PC-9 (cell line): ENCODE measurements at regions not wholly inside any gene's neighbourhood (a gene's known extent, or its start where the extent isn't known, plus 50 kb on each side); places are given as distances from the start of the nearest gene placed in this dataset.

ENCODE experiments used
- BruUV-seq: library from RNA; stranded (reverse); fragments of 400-500 nt; replicated peaks from 2 replicates; lab custom pipeline; 2021; lab: Mats Ljungman, UMichigan
- CTCF ChIA-PET: fragments of 300-600 bp; sonication (Branson Sonifier 250); formaldehyde crosslinking; loops from one replicate; lab custom pipeline; 2022; ENCODE audit warnings: antibody characterized with exemption; lab: Charles Lee
- POLR2A ChIA-PET: fragments of 300-600 bp; sonication (Branson Sonifier 250); formaldehyde crosslinking; loops from one replicate; lab custom pipeline; 2022; ENCODE audit warnings: antibody characterized with exemption; ENCODE audit not compliant: unreplicated experiment; lab: Charles Lee
- DNase-seq, 2 experiments: peaks; one replicate each; pipeline versions ENCODE4 v3.0.0 to v3.0.0-alpha.2; 2015 to 2022; ENCODE audit warnings: mixed read lengths in 1 of 2
- H2AFZ ChIP-seq: fragments of 200-600 bp; sonication (generic); 2 replicates; pipeline ENCODE4 v1.8.1; 2017; ENCODE audit warnings: antibody characterized with exemption
- H3F3A ChIP-seq: fragments of 200-600 bp; sonication (generic); 2 replicates; pipeline ENCODE4 v1.8.1; 2017; ENCODE audit warnings: antibody characterized with exemption, mild to moderate bottlenecking, low read depth; ENCODE audit not compliant: insufficient read depth
- H3K27ac ChIP-seq: fragments of 200-600 bp; sonication (generic); 2 replicates; pipeline ENCODE4 v1.6.1; 2016; ENCODE audit warnings: mixed run types
- H3K27me3 ChIP-seq: fragments of 200-600 bp; sonication (generic); 2 replicates; pipeline ENCODE4 v1.6.1; 2016; ENCODE audit warnings: low read depth, mixed run types; ENCODE audit not compliant: insufficient read depth
- H3K36me3 ChIP-seq: fragments of 200-600 bp; sonication (generic); 2 replicates; pipeline ENCODE4 v1.6.1; 2016; ENCODE audit warnings: low read depth, mixed run types
- H3K4me1 ChIP-seq: fragments of 200-600 bp; sonication (generic); replicated peaks from 2 replicates; pipeline ENCODE4 v1.6.1; 2016; ENCODE audit warnings: mixed run types; ENCODE audit not compliant: insufficient read depth
- H3K4me2 ChIP-seq: fragments of 200-600 bp; sonication (generic); 2 replicates; pipeline ENCODE4 v1.6.1; 2017; ENCODE audit warnings: mixed run types
- H3K4me3 ChIP-seq: fragments of 200-600 bp; sonication (generic); 2 replicates; pipeline ENCODE4 v1.6.1; 2016; ENCODE audit warnings: mixed run types
- H3K79me2 ChIP-seq: fragments of 200-600 bp; sonication (generic); 2 replicates; pipeline ENCODE4 v1.6.1; 2017; ENCODE audit warnings: low read depth, mixed run types
- H3K9me2 ChIP-seq: fragments of 200-600 bp; sonication (generic); 2 replicates; pipeline ENCODE4 v1.8.1; 2017; ENCODE audit warnings: mild to moderate bottlenecking; ENCODE audit not compliant: insufficient read depth
- H3K9me3 ChIP-seq: fragments of 200-600 bp; sonication (generic); 2 replicates; pipeline ENCODE4 v1.8.1; 2016; ENCODE audit warnings: low read depth; ENCODE audit not compliant: insufficient read depth
- H4K20me1 ChIP-seq: fragments of 200-600 bp; sonication (generic); 2 replicates; pipeline ENCODE4 v1.8.1; 2017; ENCODE audit not compliant: insufficient read depth
- CTCF ChIP-seq: fragments of 200-600 bp; sonication (generic); conservative IDR thresholded peaks from 2 replicates; pipeline ENCODE4 v1.6.1; 2017; ENCODE audit warnings: mixed run types, antibody characterized with exemption, mild to moderate bottlenecking, moderate library complexity
- EZH2 ChIP-seq: fragments of 200-600 bp; sonication (generic); IDR thresholded peaks from 2 replicates; pipeline ENCODE4 v1.8.0; 2017; ENCODE audit warnings: antibody characterized with exemption, low read depth
- intact Hi-C: fragments of 100-400 bp; cut with micrococcal nuclease; formaldehyde crosslinking; loops from one replicate; pipeline ENCODE4 v1.10.0; 2022; ENCODE audit not compliant: unreplicated experiment

- intact Hi-C loops = no loop called here
- H3K36me3 ChIP-seq = no peaks in the 10 kb centered on the region
- H3K9me3 ChIP-seq = no peaks in the 10 kb centered on the region
- BruUV-seq = no TSS peak
- ChIA-PET POLR2A (no interaction called here), CTCF (no interaction called here)
- no peak overlapping the region for H3K27ac ChIP-seq
- H3K4me3 ChIP-seq = no peak overlapping the region
- H2AFZ ChIP-seq = no peak overlapping the region
- TF ChIP-seq EZH2 (no peak), CTCF (no peak)
- no peaks in the 10 kb centered on the region for H3K27me3 ChIP-seq
- H3F3A ChIP-seq = no peaks in the 10 kb centered on the region
- H3K4me1 ChIP-seq = no peaks in the 10 kb centered on the region
- H4K20me1 ChIP-seq = no peaks in the 10 kb centered on the region
- no peak for DNase-seq
- no peaks in the 10 kb centered on the region; the same call in 1 of the 2 replicates for H3K9me2 ChIP-seq
- H3K4me2 ChIP-seq = no peak overlapping the region
- no peaks in the 10 kb centered on the region for H3K79me2 ChIP-seq
Observed at GRCh38 chr6:120627612-120628011, 706.7 kb downstream of the TBC1D32 start.

GRCh38 chr6:120622127-120622631 lies 712.1 kb downstream of the TBC1D32 start:
- intact Hi-C loops = no loop called here
- TF ChIP-seq CTCF = no peak
- no peak for TF ChIP-seq EZH2

GRCh38 chr6:120620900-120621299 lies 713.4 kb downstream of the TBC1D32 start:
- Histone ChIP-seq H3K4me1 (no peaks in the 10 kb centered on the region), H3F3A (no peaks in the 10 kb centered on the region), H4K20me1 (no peaks in the 10 kb centered on the region), H3K27me3 (no peaks in the 10 kb centered on the region), H3K27ac (no peak overlapping the region), H2AFZ (no peak overlapping the region), H3K4me3 (no peak overlapping the region), H3K4me2 (no peak overlapping the region), H3K36me3 (no peaks in the 10 kb centered on the region), H3K79me2 (no peaks in the 10 kb centered on the region), H3K9me3 (no peaks in the 10 kb centered on the region), H3K9me2 (no peaks in the 10 kb centered on the region; the same call in 1 of the 2 replicates)
- no TSS peak for BruUV-seq
- intact Hi-C loops = no loop called here
- TF ChIP-seq EZH2 (no peak), CTCF (no peak)
- ChIA-PET POLR2A (no interaction called here), CTCF (no interaction called here)
- DNase-seq = no peak

More at GRCh38 chr6:120622127-120622631, 712.1 kb downstream of the TBC1D32 start:
- no peaks in the 10 kb centered on the region for H3K9me3 ChIP-seq
- H3K4me1 ChIP-seq = no peaks in the 10 kb centered on the region
- H3F3A ChIP-seq = no peaks in the 10 kb centered on the region
- H3K4me2 ChIP-seq = no peak overlapping the region
- H3K27me3 ChIP-seq = no peaks in the 10 kb centered on the region
- no peaks in the 10 kb centered on the region for H3K36me3 ChIP-seq
- H3K4me3 ChIP-seq = no peak overlapping the region
- no peak overlapping the region for H3K27ac ChIP-seq
- H2AFZ ChIP-seq = no peak overlapping the region
- no peaks in the 10 kb centered on the region for H4K20me1 ChIP-seq
- BruUV-seq = no TSS peak
- ChIA-PET CTCF (no interaction called here), POLR2A (no interaction called here)
- H3K9me2 ChIP-seq = no peaks in the 10 kb centered on the region; the same call in 1 of the 2 replicates
- DNase-seq = no peak
- no peaks in the 10 kb centered on the region for H3K79me2 ChIP-seq
